ENCODE measurements at regions not wholly inside any gene's neighbourhood (a gene's known extent, or its start where the extent isn't known, plus 50 kb on each side); places are given as distances from the start of the nearest gene placed in this dataset.
"Not testable (repeated sequence)": the region's sequence is repeated elsewhere in the genome, so short reads cannot be mapped to it uniquely, and the experiment has no call there.

DNA sequence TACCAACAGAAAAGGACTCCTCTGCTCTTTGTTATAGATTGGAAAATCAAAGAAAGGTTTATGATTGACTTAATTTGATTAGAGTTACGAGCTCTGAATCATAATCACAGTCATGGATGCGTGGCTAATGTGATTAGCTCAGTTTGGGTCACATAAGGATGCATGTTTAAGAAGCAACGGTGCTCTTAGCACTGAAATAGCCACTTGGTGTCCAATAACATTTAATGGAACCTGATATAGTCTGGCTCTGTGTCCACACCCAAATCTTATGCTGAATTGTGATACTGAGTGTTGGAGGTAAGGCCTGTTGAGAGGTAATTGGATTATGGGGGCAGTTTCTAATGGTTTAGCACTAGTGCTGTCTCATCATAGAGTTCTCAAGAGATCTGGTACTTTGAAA lies 501.6 kb downstream of the SLC6A15 start:
- DNase-seq = no peak
- 84% methylated on average over 3 of the region's 3 CpGs for WGBS (ENCODE audit: insufficient coverage)
- Histone ChIP-seq H3K79me2 (ENCODE audit: control insufficient read depth, insufficient read depth, low read length) (no peaks in the 10 kb centered on the region), H3K4me3 (ENCODE audit: control extremely low read depth in 1 of 5, extremely low read depth in 1 of 5, insufficient read depth in 1 of 5, low read depth in 2 of 5, low read length in 4 of 5) (no peak overlapping the region), H3K4me1 (ENCODE audit: control insufficient read depth in 2 of 2, insufficient read depth in 2 of 2, low read length in 2 of 2) (no peaks in the 10 kb centered on the region), H3K9me3 (ENCODE audit: control extremely low read depth in 1 of 3, control insufficient read depth in 2 of 3, insufficient read depth in 1 of 3, low read length in 2 of 3) (peaks cover 0 to 2% (median 0%) of the 10 kb centered on the region in 3 donors), H4K20me1 (ENCODE audit: control insufficient read depth, insufficient read depth, low read length, poor library complexity, severe bottlenecking) (no peaks in the 10 kb centered on the region), H2AFZ (ENCODE audit: insufficient read depth, low read depth, low read length, poor library complexity, severe bottlenecking) (no peak overlapping the region), H3K27ac (ENCODE audit: low read length in 2 of 2) (no peak overlapping the region), H3K4me2 (replicated peaks; ENCODE audit: low read depth, low read length, poor library complexity, severe bottlenecking) (no peak overlapping the region), H3K9ac (ENCODE audit: low read length) (no peak overlapping the region), H3K36me3 (replicated peaks in 1 of 2; ENCODE audit: control extremely low read depth in 1 of 2, control insufficient read depth in 1 of 2, extremely low read depth in 1 of 2, insufficient read depth in 2 of 2, low read length in 1 of 2) (no peaks in the 10 kb centered on the region), H3K27me3 (replicated peaks in 1 of 4; ENCODE audit: control extremely low read depth in 1 of 4, control insufficient read depth in 3 of 4, insufficient read depth in 4 of 4, low read length in 3 of 4) (no peaks in the 10 kb centered on the region)
- intact Hi-C loops (cut with micrococcal nuclease) = no loop called here
- Mint-ChIP-seq H3K27ac (no peak overlapping the region), H3K9me3 (ENCODE audit: insufficient read depth) (no peaks in the 10 kb centered on the region), H3K4me1 (no peaks in the 10 kb centered on the region), H3K27me3 (no peaks in the 10 kb centered on the region), H3K4me3 (no peak overlapping the region)
- no peak for ATAC-seq (ENCODE audit: low read depth)
- ChIA-PET CTCF (no interaction called here), POLR2A (no interaction called here)
- TF ChIP-seq EZH2 (IDR thresholded peaks at IDR 0.05; ENCODE audit: borderline replicate concordance, insufficient read depth, low read depth, low read length, poor library complexity, severe bottlenecking) = no peak
- TF ChIP-seq, protein P1, sequence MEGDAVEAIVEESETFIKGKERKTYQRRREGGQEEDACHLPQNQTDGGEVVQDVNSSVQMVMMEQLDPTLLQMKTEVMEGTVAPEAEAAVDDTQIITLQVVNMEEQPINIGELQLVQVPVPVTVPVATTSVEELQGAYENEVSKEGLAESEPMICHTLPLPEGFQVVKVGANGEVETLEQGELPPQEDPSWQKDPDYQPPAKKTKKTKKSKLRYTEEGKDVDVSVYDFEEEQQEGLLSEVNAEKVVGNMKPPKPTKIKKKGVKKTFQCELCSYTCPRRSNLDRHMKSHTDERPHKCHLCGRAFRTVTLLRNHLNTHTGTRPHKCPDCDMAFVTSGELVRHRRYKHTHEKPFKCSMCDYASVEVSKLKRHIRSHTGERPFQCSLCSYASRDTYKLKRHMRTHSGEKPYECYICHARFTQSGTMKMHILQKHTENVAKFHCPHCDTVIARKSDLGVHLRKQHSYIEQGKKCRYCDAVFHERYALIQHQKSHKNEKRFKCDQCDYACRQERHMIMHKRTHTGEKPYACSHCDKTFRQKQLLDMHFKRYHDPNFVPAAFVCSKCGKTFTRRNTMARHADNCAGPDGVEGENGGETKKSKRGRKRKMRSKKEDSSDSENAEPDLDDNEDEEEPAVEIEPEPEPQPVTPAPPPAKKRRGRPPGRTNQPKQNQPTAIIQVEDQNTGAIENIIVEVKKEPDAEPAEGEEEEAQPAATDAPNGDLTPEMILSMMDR (IDR thresholded peaks at IDR 0.05) = no peak

DNA sequence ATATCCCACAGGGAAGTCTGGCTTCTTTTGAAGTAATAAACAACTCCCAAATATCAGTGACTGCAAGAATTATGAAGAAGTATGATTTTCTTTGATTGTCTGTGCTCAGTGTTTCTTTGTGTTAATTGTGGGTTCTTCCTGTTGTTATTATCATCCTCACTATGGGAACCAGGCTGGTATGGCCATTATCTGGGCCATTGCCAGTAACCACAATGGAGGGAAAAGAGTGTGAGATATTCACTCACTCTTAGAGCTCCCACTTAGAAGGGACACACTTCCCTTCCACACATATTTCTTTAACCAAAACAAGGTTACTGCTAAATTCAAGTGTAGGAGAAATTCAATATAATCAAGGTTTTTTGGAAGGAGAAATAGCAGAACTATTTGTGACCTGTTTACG lies 503.7 kb downstream of the SLC6A15 start:
- H3K4me1 ChIP-seq (ENCODE audit: control insufficient read depth in 2 of 2, insufficient read depth in 2 of 2, low read length in 2 of 2) = no peaks in the 10 kb centered on the region
- intact Hi-C loops (cut with micrococcal nuclease) = no loop called here
- no peak overlapping the region for H3K9ac ChIP-seq (ENCODE audit: low read length)
- no peaks in the 10 kb centered on the region for H3K27me3 ChIP-seq (replicated peaks in 1 of 4; ENCODE audit: control extremely low read depth in 1 of 4, control insufficient read depth in 3 of 4, insufficient read depth in 4 of 4, low read length in 3 of 4)
- H3K4me3 ChIP-seq (ENCODE audit: control extremely low read depth in 1 of 5, extremely low read depth in 1 of 5, insufficient read depth in 1 of 5, low read depth in 2 of 5, low read length in 4 of 5) = no peak overlapping the region
- no peaks in the 10 kb centered on the region for H3K36me3 ChIP-seq (replicated peaks in 1 of 2; ENCODE audit: control extremely low read depth in 1 of 2, control insufficient read depth in 1 of 2, extremely low read depth in 1 of 2, insufficient read depth in 2 of 2, low read length in 1 of 2)
- H3K27me3 Mint-ChIP-seq = no peaks in the 10 kb centered on the region
- POLR2A ChIA-PET = no interaction called here
- no peak for DNase-seq
- TF ChIP-seq, protein P1 (IDR thresholded peaks at IDR 0.05) = no peak
- no peak for TF ChIP-seq EZH2 (IDR thresholded peaks at IDR 0.05; ENCODE audit: borderline replicate concordance, insufficient read depth, low read depth, low read length, poor library complexity, severe bottlenecking)
- no peak for ATAC-seq (ENCODE audit: low read depth)
- H3K27ac Mint-ChIP-seq = no peak overlapping the region
- H2AFZ ChIP-seq (ENCODE audit: insufficient read depth, low read depth, low read length, poor library complexity, severe bottlenecking) = no peak overlapping the region
- no peaks in the 10 kb centered on the region for H3K4me1 Mint-ChIP-seq
- no peak overlapping the region for H3K4me3 Mint-ChIP-seq
- H4K20me1 ChIP-seq (ENCODE audit: control insufficient read depth, insufficient read depth, low read length, poor library complexity, severe bottlenecking) = no peaks in the 10 kb centered on the region
- H3K9me3 ChIP-seq (ENCODE audit: control extremely low read depth in 1 of 3, control insufficient read depth in 2 of 3, insufficient read depth in 1 of 3, low read length in 2 of 3) = peaks cover 0 to 3% (median 0%) of the 10 kb centered on the region in 3 donors
- no peaks in the 10 kb centered on the region for H3K79me2 ChIP-seq (ENCODE audit: control insufficient read depth, insufficient read depth, low read length)
- no CpG with 5 or more reads among the region's 1 CpG for WGBS (ENCODE audit: insufficient coverage)
- H3K27ac ChIP-seq (ENCODE audit: low read length in 2 of 2) = no peak overlapping the region
- no peaks in the 10 kb centered on the region for H3K9me3 Mint-ChIP-seq (ENCODE audit: insufficient read depth)
- CTCF ChIA-PET = no interaction called here
- no peak overlapping the region for H3K4me2 ChIP-seq (replicated peaks; ENCODE audit: low read depth, low read length, poor library complexity, severe bottlenecking)

DNA sequence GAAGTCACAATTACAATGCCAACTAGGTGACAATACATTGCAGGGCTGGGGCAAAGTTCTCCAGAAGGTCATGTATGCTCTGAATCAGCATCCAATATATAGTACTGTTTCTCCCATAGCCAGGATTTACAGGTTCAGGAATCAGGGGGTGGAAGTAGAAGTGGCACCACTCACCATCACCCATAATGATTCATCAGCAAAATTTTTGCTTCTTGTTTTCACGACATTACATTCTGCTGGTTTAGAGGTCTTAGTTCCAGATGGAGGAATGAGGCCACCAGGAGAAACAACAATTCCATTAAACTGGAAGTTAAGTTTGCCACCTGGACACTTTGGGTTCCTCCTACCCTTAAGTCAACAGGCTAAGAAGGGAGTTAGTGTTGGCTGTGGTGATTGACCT lies 505.9 kb downstream of the SLC6A15 start:
- H3K4me3 ChIP-seq (ENCODE audit: control extremely low read depth in 1 of 5, extremely low read depth in 1 of 5, insufficient read depth in 1 of 5, low read depth in 2 of 5, low read length in 4 of 5); H3K4me1 Mint-ChIP-seq; ATAC-seq (ENCODE audit: low read depth); H3K27me3 ChIP-seq (replicated peaks in 1 of 4; ENCODE audit: control extremely low read depth in 1 of 4, control insufficient read depth in 3 of 4, insufficient read depth in 4 of 4, low read length in 3 of 4); H3K27me3 Mint-ChIP-seq; H2AFZ ChIP-seq (ENCODE audit: insufficient read depth, low read depth, low read length, poor library complexity, severe bottlenecking); CTCF ChIA-PET; H3K4me2 ChIP-seq (replicated peaks; ENCODE audit: low read depth, low read length, poor library complexity, severe bottlenecking); POLR2A ChIA-PET; H3K9me3 ChIP-seq (ENCODE audit: control extremely low read depth in 1 of 3, control insufficient read depth in 2 of 3, insufficient read depth in 1 of 3, low read length in 2 of 3); H3K79me2 ChIP-seq (ENCODE audit: control insufficient read depth, insufficient read depth, low read length); H4K20me1 ChIP-seq (ENCODE audit: control insufficient read depth, insufficient read depth, low read length, poor library complexity, severe bottlenecking); H3K36me3 ChIP-seq (replicated peaks in 1 of 2; ENCODE audit: control extremely low read depth in 1 of 2, control insufficient read depth in 1 of 2, extremely low read depth in 1 of 2, insufficient read depth in 2 of 2, low read length in 1 of 2); DNase-seq; H3K27ac Mint-ChIP-seq; intact Hi-C loops (cut with micrococcal nuclease); H3K9ac ChIP-seq (ENCODE audit: low read length); H3K9me3 Mint-ChIP-seq (ENCODE audit: insufficient read depth); H3K4me3 Mint-ChIP-seq; H3K4me1 ChIP-seq (ENCODE audit: control insufficient read depth in 2 of 2, insufficient read depth in 2 of 2, low read length in 2 of 2); H3K27ac ChIP-seq (ENCODE audit: low read length in 2 of 2): not testable (repeated sequence)
- no CpG with 5 or more reads among the region's 1 CpG for WGBS (ENCODE audit: insufficient coverage)

Data from B cell (primary cell).